ENCODE measurements at regions not wholly inside any gene's neighbourhood (a gene's known extent, or its start where the extent isn't known, plus 50 kb on each side); places are given as distances from the start of the nearest gene placed in this dataset.

GRCh38 chr20:51249781-51250180 is 226.9 kb upstream of the KCNG1 start:
- H3K9ac ChIP-seq = no peak overlapping the region
- ChIA-PET POLR2A (no interaction called here), CTCF (interaction anchor here (0.7 to 1.1 kb wide), 2 partner anchors 16 to 57 kb away, joined by 3 to 4 read pairs; no protein-coding TSS in a partner anchor)
- H2AFZ ChIP-seq (ENCODE audit: low read depth) = no peak overlapping the region
- no peak overlapping the region for H3K4me2 ChIP-seq
- H3F3A ChIP-seq (replicated peaks; ENCODE audit: insufficient read depth) = no peaks in the 10 kb centered on the region
- H3K79me2 ChIP-seq (ENCODE audit: insufficient read depth) = no peaks in the 10 kb centered on the region
- H3K9me3 ChIP-seq = no peaks in the 10 kb centered on the region
- no peaks in the 10 kb centered on the region for H3K36me3 ChIP-seq (replicated peaks in 1 of 2; ENCODE audit: control insufficient read depth in 1 of 2, insufficient read depth in 2 of 2, low read length in 1 of 2)
- no peaks in the 10 kb centered on the region for H3K9me2 ChIP-seq
- no peak overlapping the region for H3K4me3 ChIP-seq (ENCODE audit: low read depth in 2 of 2, low read length in 1 of 2)
- H4K20me1 ChIP-seq (ENCODE audit: insufficient read depth) = no peaks in the 10 kb centered on the region
- WGBS (ENCODE audit: low lambda C conversion rate) = 46% methylated on average over 6 of the region's 6 CpGs
- DNase-seq = no peak
- H3K27ac ChIP-seq (ENCODE audit: low read depth in 2 of 2, low read length in 1 of 2) = no peak overlapping the region
- no peak for TF ChIP-seq CHD2 (IDR thresholded peaks at IDR 0.05; ENCODE audit: low read length, partially characterized antibody)
- TF ChIP-seq ZBTB33 (IDR thresholded peaks at IDR 0.05; ENCODE audit: borderline replicate concordance, low read depth) = no peak
- no peak for TF ChIP-seq RFX5 (IDR thresholded peaks at IDR 0.05; ENCODE audit: low read length)
- TF ChIP-seq USF2 (IDR thresholded peaks at IDR 0.05; ENCODE audit: borderline replicate concordance, low read depth, low read length) = no peak
- no peak for TF ChIP-seq GABPA (IDR thresholded peaks at IDR 0.05; ENCODE audit: low read depth)
- TF ChIP-seq MAX (IDR thresholded peaks at IDR 0.05; ENCODE audit: low read depth) = no peak
- TF ChIP-seq ELF1 (IDR thresholded peaks at IDR 0.05) = no peak
- TF ChIP-seq CTCF (IDR thresholded peaks at IDR 0.05) = no peak
- TF ChIP-seq REST (IDR thresholded peaks at IDR 0.05; ENCODE audit: low read depth, low read length) = no peak
- TF ChIP-seq IRF3 (IDR thresholded peaks at IDR 0.05; ENCODE audit: low read depth, low read length) = no peak
- TF ChIP-seq FOXJ3 (CRISPR knock-in tag; IDR thresholded peaks at IDR 0.05) = no peak
- no peak for TF ChIP-seq USF1 (IDR thresholded peaks at IDR 0.05; ENCODE audit: borderline replicate concordance, low read depth)
- no peak for TF ChIP-seq RXRA (IDR thresholded peaks at IDR 0.05; ENCODE audit: borderline replicate concordance, low read depth)
- TF ChIP-seq POLR2AphosphoS5 (IDR thresholded peaks at IDR 0.05; ENCODE audit: low read depth, low read length) = no peak
- no peak for TF ChIP-seq NFIC (IDR thresholded peaks at IDR 0.05; ENCODE audit: borderline replicate concordance)
- TF ChIP-seq RCOR1 (IDR thresholded peaks at IDR 0.05; ENCODE audit: low read length) = no peak
- no peak for TF ChIP-seq PBX3 (IDR thresholded peaks at IDR 0.05)
- no peak for TF ChIP-seq EP300 (IDR thresholded peaks at IDR 0.05; ENCODE audit: borderline replicate concordance in 1 of 2, low read depth in 1 of 2, low read length in 1 of 2)
- TF ChIP-seq FOXM1 (IDR thresholded peaks at IDR 0.05; ENCODE audit: low read depth) = no peak
- TF ChIP-seq RAD21 (IDR thresholded peaks at IDR 0.05; ENCODE audit: low read length) = no peak
- H3K27me3 ChIP-seq (ENCODE audit: insufficient read depth) = no peaks in the 10 kb centered on the region; the same call in 1 of the 2 replicates
- H3K4me1 ChIP-seq (ENCODE audit: control insufficient read depth in 1 of 2, insufficient read depth in 2 of 2, low read depth in 1 of 2, low read length in 1 of 2) = no peaks in the 10 kb centered on the region; a peak in 1 of 4 replicates

All from SK-N-SH (cell line).